Endothelial cell of umbilical vein (primary cell): ENCODE measurements at regions not wholly inside any gene's neighbourhood (a gene's known extent, or its start where the extent isn't known, plus 50 kb on each side); places are given as distances from the start of the nearest gene placed in this dataset.

Experiments used
- EZH2 ChIP-seq: IDR thresholded peaks from 2 replicates; pipeline ENCODE4 v1.6.1; 2012; ENCODE audit warnings: borderline replicate concordance, low read depth, mild to moderate bottlenecking, moderate library complexity, low read length, inconsistent platforms; ENCODE audit not compliant: severe bottlenecking
- MYC ChIP-seq: IDR thresholded peaks from one replicate; pipeline ENCODE4 v1.6.1; 2011; ENCODE audit warnings: mild to moderate bottlenecking, low read depth, low read length
- POLR2A ChIP-seq: IDR thresholded peaks from 2 replicates; pipeline ENCODE4 v1.6.1; 2012; ENCODE audit warnings: low read depth, mild to moderate bottlenecking, control low read depth, low read length
- POLR2AphosphoS5 ChIP-seq: IDR thresholded peaks from 2 replicates; pipeline ENCODE4 v1.6.1; 2012; ENCODE audit warnings: low read depth, mild to moderate bottlenecking, control low read depth, low read length, moderate library complexity; ENCODE audit not compliant: insufficient read depth
- TF ChIP-seq, protein P1 (sequence below), 2 donors: IDR thresholded peaks; 1 replicate in 1 of 2; 2 replicates in 1 of 2; pipeline ENCODE4 v1.5.1; 2011; ENCODE audit warnings: low read length in 2 of 2, mild to moderate bottlenecking in 2 of 2, moderate library complexity in 2 of 2, control low read depth in 1 of 2, inconsistent platforms in 1 of 2, low read depth in 1 of 2; ENCODE audit not compliant: insufficient read depth in 1 of 2; ENCODE audit errors: extremely low read depth in 1 of 2
- TF ChIP-seq, protein P2 (sequence below): IDR thresholded peaks from 2 replicates; pipeline ENCODE4 v1.6.1; 2011; ENCODE audit not compliant: insufficient read depth, insufficient read length

DNA sequence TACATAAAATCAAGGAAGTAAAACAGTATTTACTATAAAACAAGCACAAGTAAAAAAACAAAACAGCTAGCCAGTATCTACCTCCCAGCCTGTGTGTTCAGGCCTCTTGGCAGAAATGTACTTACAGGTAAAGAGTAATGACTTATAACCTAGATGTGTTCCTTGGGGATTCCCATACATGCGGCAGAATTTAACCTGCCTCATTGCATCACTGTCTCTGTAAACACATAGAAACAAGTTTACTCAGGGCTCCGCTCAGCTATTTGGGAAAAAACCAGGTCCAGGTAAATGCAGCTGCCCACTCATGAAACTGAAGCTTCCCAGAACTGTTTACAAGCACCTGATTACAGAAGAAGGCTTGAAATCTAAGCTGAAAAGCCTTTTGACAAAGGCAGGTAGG lies 50.7 kb upstream of the SERP2 start:
- TF ChIP-seq, protein P1, sequence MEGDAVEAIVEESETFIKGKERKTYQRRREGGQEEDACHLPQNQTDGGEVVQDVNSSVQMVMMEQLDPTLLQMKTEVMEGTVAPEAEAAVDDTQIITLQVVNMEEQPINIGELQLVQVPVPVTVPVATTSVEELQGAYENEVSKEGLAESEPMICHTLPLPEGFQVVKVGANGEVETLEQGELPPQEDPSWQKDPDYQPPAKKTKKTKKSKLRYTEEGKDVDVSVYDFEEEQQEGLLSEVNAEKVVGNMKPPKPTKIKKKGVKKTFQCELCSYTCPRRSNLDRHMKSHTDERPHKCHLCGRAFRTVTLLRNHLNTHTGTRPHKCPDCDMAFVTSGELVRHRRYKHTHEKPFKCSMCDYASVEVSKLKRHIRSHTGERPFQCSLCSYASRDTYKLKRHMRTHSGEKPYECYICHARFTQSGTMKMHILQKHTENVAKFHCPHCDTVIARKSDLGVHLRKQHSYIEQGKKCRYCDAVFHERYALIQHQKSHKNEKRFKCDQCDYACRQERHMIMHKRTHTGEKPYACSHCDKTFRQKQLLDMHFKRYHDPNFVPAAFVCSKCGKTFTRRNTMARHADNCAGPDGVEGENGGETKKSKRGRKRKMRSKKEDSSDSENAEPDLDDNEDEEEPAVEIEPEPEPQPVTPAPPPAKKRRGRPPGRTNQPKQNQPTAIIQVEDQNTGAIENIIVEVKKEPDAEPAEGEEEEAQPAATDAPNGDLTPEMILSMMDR (IDR thresholded peaks at IDR 0.05; ENCODE audit: extremely low read depth in 1 of 2, insufficient read depth in 1 of 2, low read depth in 1 of 2, low read length in 2 of 2) = no peak
- TF ChIP-seq, protein P2, sequence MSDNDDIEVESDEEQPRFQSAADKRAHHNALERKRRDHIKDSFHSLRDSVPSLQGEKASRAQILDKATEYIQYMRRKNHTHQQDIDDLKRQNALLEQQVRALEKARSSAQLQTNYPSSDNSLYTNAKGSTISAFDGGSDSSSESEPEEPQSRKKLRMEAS = no peak
- TF ChIP-seq EZH2 (no peak), MYC (no peak), POLR2AphosphoS5 (no peak), POLR2A (no peak)
